HEK293 (cell line): ENCODE measurements at regions not wholly inside any gene's neighbourhood (a gene's known extent, or its start where the extent isn't known, plus 50 kb on each side); places are given as distances from the start of the nearest gene placed in this dataset.

Experiments used
- CTCF ChIA-PET: fragments of 350-600 bp; formaldehyde crosslinking; extraction: SDS; loops from one replicate; lab custom pipeline; 2021; ENCODE audit warnings: antibody characterized with exemption; lab: Yijun Ruan, JAX
- POLR2A ChIA-PET: fragments of 300-600 bp; formaldehyde crosslinking; extraction: SDS; loops from one replicate; lab custom pipeline; 2020; ENCODE audit warnings: antibody characterized with exemption, inconsistent platforms; lab: Yijun Ruan, JAX
- H3K27ac ChIP-seq: fragments of 200-500 bp; sonication (Bioruptor generic); 2 replicates; pipeline ENCODE4 v1.5.1; 2014; ENCODE audit warnings: low read depth, low read length, control low read depth, inconsistent platforms; ENCODE audit errors: extremely low read depth
- H3K36me3 ChIP-seq, 2 experiments: fragments of 200-500 bp in 1 of 2; sonication (Bioruptor generic) in 1 of 2; 1 replicate in 1 of 2; 2 replicates in 1 of 2; pipeline ENCODE4 v1.5.1; 2014 to 2017; ENCODE audit warnings: inconsistent platforms in 2 of 2, low read length in 2 of 2; ENCODE audit not compliant: control insufficient read depth in 2 of 2, insufficient read depth in 1 of 2
- H3K4me1 ChIP-seq: fragments of 200-500 bp; sonication (Bioruptor generic); 2 replicates; pipeline ENCODE4 v1.5.1; 2014; ENCODE audit warnings: mild to moderate bottlenecking, low read length, inconsistent platforms; ENCODE audit not compliant: control insufficient read depth, insufficient read depth
- H3K4me3 ChIP-seq: 2 replicates; pipeline ENCODE4 v1.5.1; 2011; ENCODE audit warnings: low read depth, mild to moderate bottlenecking, control low read depth, low read length, moderate library complexity
- H3K9me3 ChIP-seq: fragments of 200-500 bp; sonication (Bioruptor generic); 2 replicates; pipeline ENCODE4 v1.5.1; 2014; ENCODE audit warnings: low read depth, low read length, inconsistent platforms; ENCODE audit not compliant: control insufficient read depth, insufficient read depth
- GLIS1 ChIP-seq: fragments of 450-650 bp; formaldehyde crosslinking; IDR thresholded peaks from 2 replicates; pipeline ENCODE4 v1.5.1; 2016; ENCODE audit warnings: missing biosample characterization, missing genetic modification characterization
- KLF10 ChIP-seq: fragments of 450-650 bp; IDR thresholded peaks from 2 replicates; pipeline ENCODE4 v1.5.1; 2018; ENCODE audit warnings: missing biosample characterization, mild to moderate bottlenecking, missing genetic modification characterization
- KLF9 ChIP-seq: fragments of 450-650 bp; formaldehyde crosslinking; IDR thresholded peaks from 2 replicates; pipeline ENCODE4 v1.5.1; 2016; ENCODE audit warnings: missing biosample characterization, missing genetic modification characterization, low read depth
- PATZ1 ChIP-seq: fragments of 450-650 bp; formaldehyde crosslinking; IDR thresholded peaks from 2 replicates; pipeline ENCODE4 v1.5.1; 2016; ENCODE audit warnings: missing biosample characterization, missing genetic modification characterization
- PRDM4 ChIP-seq: fragments of 450-650 bp; formaldehyde crosslinking; IDR thresholded peaks from 2 replicates; pipeline ENCODE4 v1.5.1; 2017; ENCODE audit warnings: missing biosample characterization, missing genetic modification characterization
- TCF7L2 ChIP-seq: IDR thresholded peaks from 2 replicates; pipeline ENCODE4 v1.6.1; 2011; ENCODE audit warnings: low read depth, mild to moderate bottlenecking, inconsistent platforms, low read length, moderate library complexity, borderline replicate concordance
- ZBTB1 ChIP-seq: fragments of 450-650 bp; formaldehyde crosslinking; IDR thresholded peaks from 2 replicates; pipeline ENCODE4 v1.5.1; 2016; ENCODE audit warnings: missing biosample characterization, missing genetic modification characterization
- ZNF112 ChIP-seq: fragments of 450-650 bp; formaldehyde crosslinking; IDR thresholded peaks from 2 replicates; pipeline ENCODE4 v1.5.0; 2017; ENCODE audit warnings: missing biosample characterization, missing genetic modification characterization
- ZNF114 ChIP-seq: fragments of 450-650 bp; formaldehyde crosslinking; IDR thresholded peaks from 2 replicates; pipeline ENCODE4 v1.5.0; 2017; ENCODE audit warnings: missing biosample characterization, missing genetic modification characterization
- ZNF132 ChIP-seq: fragments of 450-650 bp; formaldehyde crosslinking; IDR thresholded peaks from 2 replicates; pipeline ENCODE4 v1.5.1; 2017; ENCODE audit warnings: missing biosample characterization, missing genetic modification characterization, borderline replicate concordance
- ZNF157 ChIP-seq: fragments of 450-650 bp; formaldehyde crosslinking; IDR thresholded peaks from 2 replicates; pipeline ENCODE4 v1.5.1; 2016; ENCODE audit warnings: missing biosample characterization, missing genetic modification characterization
- ZNF2 ChIP-seq: fragments of 450-650 bp; formaldehyde crosslinking; IDR thresholded peaks from 2 replicates; pipeline ENCODE4 v1.5.1; 2016; ENCODE audit warnings: missing biosample characterization, missing genetic modification characterization
- ZNF239 ChIP-seq: fragments of 450-650 bp; formaldehyde crosslinking; IDR thresholded peaks from 2 replicates; pipeline ENCODE4 v1.5.1; 2016; ENCODE audit warnings: missing biosample characterization, missing genetic modification characterization
- ZNF24 ChIP-seq: fragments of 450-650 bp; formaldehyde crosslinking; IDR thresholded peaks from 2 replicates; pipeline ENCODE4 v1.5.1; 2016; ENCODE audit warnings: missing biosample characterization, missing genetic modification characterization
- ZNF248 ChIP-seq: fragments of 450-650 bp; formaldehyde crosslinking; IDR thresholded peaks from 2 replicates; pipeline ENCODE4 v1.5.1; 2017; ENCODE audit warnings: missing biosample characterization, missing genetic modification characterization
- ZNF292 ChIP-seq: fragments of 450-650 bp; formaldehyde crosslinking; IDR thresholded peaks from 2 replicates; pipeline ENCODE4 v1.5.1; 2016; ENCODE audit warnings: low read depth, missing biosample characterization, missing genetic modification characterization, borderline replicate concordance
- ZNF311 ChIP-seq: fragments of 450-650 bp; formaldehyde crosslinking; IDR thresholded peaks from 2 replicates; pipeline ENCODE4 v1.5.1; 2017; ENCODE audit warnings: missing biosample characterization, missing genetic modification characterization, borderline replicate concordance
- ZNF335 ChIP-seq: fragments of 450-650 bp; formaldehyde crosslinking; conservative IDR thresholded peaks from 2 replicates; pipeline ENCODE4 v1.5.1; 2016; ENCODE audit warnings: missing biosample characterization, missing genetic modification characterization
- ZNF391 ChIP-seq: fragments of 450-650 bp; formaldehyde crosslinking; IDR thresholded peaks from 2 replicates; pipeline ENCODE4 v1.5.1; 2016; ENCODE audit warnings: low read depth, missing biosample characterization, missing genetic modification characterization, borderline replicate concordance
- ZNF423 ChIP-seq: fragments of 450-650 bp; formaldehyde crosslinking; IDR thresholded peaks from 2 replicates; pipeline ENCODE4 v1.5.1; 2016; ENCODE audit warnings: missing biosample characterization, missing genetic modification characterization
- ZNF518A ChIP-seq: fragments of 450-650 bp; formaldehyde crosslinking; conservative IDR thresholded peaks from 2 replicates; pipeline ENCODE4 v1.5.1; 2016; ENCODE audit warnings: low read depth, missing biosample characterization, missing genetic modification characterization
- ZNF623 ChIP-seq: fragments of 450-650 bp; formaldehyde crosslinking; IDR thresholded peaks from 2 replicates; pipeline ENCODE4 v1.5.1; 2016; ENCODE audit warnings: missing biosample characterization, missing genetic modification characterization
- ZNF660 ChIP-seq: fragments of 450-650 bp; IDR thresholded peaks from 2 replicates; pipeline ENCODE4 v1.5.1; 2018; ENCODE audit warnings: missing biosample characterization, mild to moderate bottlenecking, missing genetic modification characterization
- ZNF701 ChIP-seq: fragments of 450-650 bp; formaldehyde crosslinking; IDR thresholded peaks from 2 replicates; pipeline ENCODE4 v1.5.1; 2016; ENCODE audit warnings: missing biosample characterization, missing genetic modification characterization
- ZNF704 ChIP-seq: fragments of 450-650 bp; formaldehyde crosslinking; IDR thresholded peaks from 2 replicates; pipeline ENCODE4 v1.5.1; 2016; ENCODE audit warnings: missing biosample characterization, missing genetic modification characterization
- ZNF792 ChIP-seq: fragments of 450-650 bp; formaldehyde crosslinking; IDR thresholded peaks from 2 replicates; pipeline ENCODE4 v1.5.1; 2016; ENCODE audit warnings: missing biosample characterization, missing genetic modification characterization

- Histone ChIP-seq H3K4me1 (no peaks in the 10 kb centered on the region), H3K9me3 (no peaks in the 10 kb centered on the region), H3K36me3 (no peaks in the 10 kb centered on the region)
- CTCF ChIA-PET = no interaction called here
- TF ChIP-seq ZNF239 (no peak), ZNF660 (tag by site-specific recombination) (no peak), ZNF792 (tag by site-specific recombination) (no peak), ZNF704 (no peak), ZNF248 (no peak), KLF9 (tag by site-specific recombination) (no peak), ZNF112 (tag by site-specific recombination) (no peak), ZNF157 (tag by site-specific recombination) (no peak), ZNF311 (tag by site-specific recombination) (no peak), ZNF2 (tag by site-specific recombination) (no peak), KLF10 (tag by site-specific recombination) (no peak), ZNF335 (no peak), ZNF114 (tag by site-specific recombination) (no peak)
- TF ChIP-seq, all 188 proteins: peak for 0
- POLR2A ChIA-PET = no interaction called here
- Histone ChIP-seq H3K27ac (no peak overlapping the region), H3K4me3 (no peak overlapping the region)
These were observed 2638.2 kb downstream of the PCDH9 start for GRCh38 chr13:64591971-64592370.

- Histone ChIP-seq H3K36me3 (no peaks in the 10 kb centered on the region), H3K4me3 (no peak overlapping the region), H3K9me3 (no peaks in the 10 kb centered on the region), H3K27ac (no peak overlapping the region), H3K4me1 (no peaks in the 10 kb centered on the region)
- ChIA-PET CTCF (no interaction called here), POLR2A (no interaction called here)
- TF ChIP-seq ZNF701 (no peak), ZBTB1 (tag by site-specific recombination) (no peak), GLIS1 (tag by site-specific recombination) (no peak), TCF7L2 (no peak), ZNF518A (tag by site-specific recombination) (no peak), PATZ1 (tag by site-specific recombination) (no peak), ZNF792 (tag by site-specific recombination) (no peak), ZNF132 (tag by site-specific recombination) (no peak), ZNF391 (tag by site-specific recombination) (no peak), ZNF24 (tag by site-specific recombination) (no peak), ZNF292 (tag by site-specific recombination) (no peak), ZNF623 (tag by site-specific recombination) (no peak), ZNF423 (no peak), PRDM4 (tag by site-specific recombination) (no peak)
These were observed 2650.8 kb downstream of the PCDH9 start for GRCh38 chr13:64579331-64579730.
